ENCODE measurements at regions not wholly inside any gene's neighbourhood (a gene's known extent, or its start where the extent isn't known, plus 50 kb on each side); places are given as distances from the start of the nearest gene placed in this dataset.

DNA sequence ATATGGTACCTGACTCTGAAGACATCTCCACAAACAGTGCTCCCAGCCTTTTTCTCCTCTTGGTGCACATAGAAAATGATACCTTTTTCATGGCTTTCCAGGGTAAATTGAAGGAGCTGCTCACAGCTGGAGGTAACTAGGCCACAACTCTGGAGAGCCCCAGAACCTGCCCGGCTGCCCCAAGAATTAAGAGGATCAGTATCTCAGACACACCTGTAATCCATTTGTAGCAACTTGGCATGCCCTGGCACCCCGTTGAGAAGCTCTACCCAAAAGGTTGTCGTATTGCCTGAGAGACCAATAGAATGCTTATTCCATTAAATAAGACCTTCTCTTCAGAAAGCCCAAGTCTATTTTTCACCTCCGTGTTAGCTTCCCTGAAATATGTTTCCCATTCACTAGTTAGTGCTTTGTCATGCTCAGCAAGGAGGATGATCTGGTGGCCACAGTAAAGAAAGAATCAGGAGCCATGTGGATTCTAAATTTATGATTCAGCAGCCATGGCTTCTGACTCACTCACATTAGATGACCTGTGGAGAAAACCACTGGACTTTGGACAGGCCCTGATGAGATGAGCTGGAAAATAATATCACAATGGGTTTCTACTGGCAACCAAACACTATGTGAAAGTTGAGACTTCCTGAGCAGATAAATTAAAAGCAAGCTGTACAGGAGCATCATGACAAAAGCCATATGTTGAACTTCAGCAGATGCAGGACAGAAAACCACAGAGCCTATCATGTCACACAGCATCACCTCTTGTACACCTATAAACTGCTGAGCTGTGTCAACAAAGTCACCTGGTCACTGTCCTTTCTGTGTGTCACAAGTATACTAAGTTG, 253.3 kb upstream of the OSR1 start:
- intact Hi-C loops (cut with DNase I) = no loop called here
- TF ChIP-seq, protein P1, sequence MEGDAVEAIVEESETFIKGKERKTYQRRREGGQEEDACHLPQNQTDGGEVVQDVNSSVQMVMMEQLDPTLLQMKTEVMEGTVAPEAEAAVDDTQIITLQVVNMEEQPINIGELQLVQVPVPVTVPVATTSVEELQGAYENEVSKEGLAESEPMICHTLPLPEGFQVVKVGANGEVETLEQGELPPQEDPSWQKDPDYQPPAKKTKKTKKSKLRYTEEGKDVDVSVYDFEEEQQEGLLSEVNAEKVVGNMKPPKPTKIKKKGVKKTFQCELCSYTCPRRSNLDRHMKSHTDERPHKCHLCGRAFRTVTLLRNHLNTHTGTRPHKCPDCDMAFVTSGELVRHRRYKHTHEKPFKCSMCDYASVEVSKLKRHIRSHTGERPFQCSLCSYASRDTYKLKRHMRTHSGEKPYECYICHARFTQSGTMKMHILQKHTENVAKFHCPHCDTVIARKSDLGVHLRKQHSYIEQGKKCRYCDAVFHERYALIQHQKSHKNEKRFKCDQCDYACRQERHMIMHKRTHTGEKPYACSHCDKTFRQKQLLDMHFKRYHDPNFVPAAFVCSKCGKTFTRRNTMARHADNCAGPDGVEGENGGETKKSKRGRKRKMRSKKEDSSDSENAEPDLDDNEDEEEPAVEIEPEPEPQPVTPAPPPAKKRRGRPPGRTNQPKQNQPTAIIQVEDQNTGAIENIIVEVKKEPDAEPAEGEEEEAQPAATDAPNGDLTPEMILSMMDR (IDR thresholded peaks at IDR 0.05) = no peak
- no peak for TF ChIP-seq POLR2A (IDR thresholded peaks at IDR 0.05)
- H3K27ac ChIP-seq = no peak overlapping the region
- H3K36me3 ChIP-seq (replicated peaks in 1 of 2) = no peaks in the 10 kb centered on the region
- no peak for DNase-seq
- H3K9me3 ChIP-seq (replicated peaks in 1 of 3) = no peaks in the 10 kb centered on the region
- no peaks in the 10 kb centered on the region for H3K4me1 ChIP-seq (replicated peaks in 1 of 2)
- no peak overlapping the region for H3K4me3 ChIP-seq
- WGBS, 4 donors = 84 to 90% (median 89%) methylated on average over 3 to 4 of the region's 4 CpGs
- H3K27me3 ChIP-seq = no peaks in the 10 kb centered on the region

DNA sequence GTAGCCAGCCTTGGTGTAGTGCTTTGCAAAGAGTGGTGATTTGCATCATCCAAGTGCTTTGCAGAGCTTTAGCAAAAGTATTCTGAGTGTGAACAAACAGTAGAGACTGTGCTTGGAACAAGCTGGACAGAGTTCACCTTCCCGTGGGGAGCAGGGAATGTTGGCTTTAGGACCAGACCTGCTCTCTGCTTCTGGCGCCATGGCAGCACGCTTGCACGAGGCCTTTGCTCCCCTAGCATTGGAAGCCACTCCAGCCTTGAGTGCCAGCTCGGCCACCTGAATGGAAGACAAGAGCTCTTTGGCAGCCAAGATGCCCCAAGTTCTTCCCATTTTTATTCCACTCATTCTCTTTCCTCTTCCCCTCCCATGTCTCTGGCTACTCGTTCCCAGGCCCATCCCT, 250.8 kb upstream of the OSR1 start:
- Histone ChIP-seq H3K27ac (no peak overlapping the region), H3K36me3 (replicated peaks in 1 of 2) (no peaks in the 10 kb centered on the region), H3K4me1 (replicated peaks in 1 of 2) (no peaks in the 10 kb centered on the region), H3K27me3 (no peaks in the 10 kb centered on the region), H3K4me3 (no peak overlapping the region), H3K9me3 (replicated peaks in 1 of 3) (no peaks in the 10 kb centered on the region)
- DNase-seq = no peak
- no peak for TF ChIP-seq POLR2A (IDR thresholded peaks at IDR 0.05)
- TF ChIP-seq, protein P1 (IDR thresholded peaks at IDR 0.05) = no peak
- WGBS, 4 donors = 61 to 86% (median 64%) methylated on average over 6 of the region's 6 CpGs
- intact Hi-C loops (cut with DNase I) = no loop called here

DNA sequence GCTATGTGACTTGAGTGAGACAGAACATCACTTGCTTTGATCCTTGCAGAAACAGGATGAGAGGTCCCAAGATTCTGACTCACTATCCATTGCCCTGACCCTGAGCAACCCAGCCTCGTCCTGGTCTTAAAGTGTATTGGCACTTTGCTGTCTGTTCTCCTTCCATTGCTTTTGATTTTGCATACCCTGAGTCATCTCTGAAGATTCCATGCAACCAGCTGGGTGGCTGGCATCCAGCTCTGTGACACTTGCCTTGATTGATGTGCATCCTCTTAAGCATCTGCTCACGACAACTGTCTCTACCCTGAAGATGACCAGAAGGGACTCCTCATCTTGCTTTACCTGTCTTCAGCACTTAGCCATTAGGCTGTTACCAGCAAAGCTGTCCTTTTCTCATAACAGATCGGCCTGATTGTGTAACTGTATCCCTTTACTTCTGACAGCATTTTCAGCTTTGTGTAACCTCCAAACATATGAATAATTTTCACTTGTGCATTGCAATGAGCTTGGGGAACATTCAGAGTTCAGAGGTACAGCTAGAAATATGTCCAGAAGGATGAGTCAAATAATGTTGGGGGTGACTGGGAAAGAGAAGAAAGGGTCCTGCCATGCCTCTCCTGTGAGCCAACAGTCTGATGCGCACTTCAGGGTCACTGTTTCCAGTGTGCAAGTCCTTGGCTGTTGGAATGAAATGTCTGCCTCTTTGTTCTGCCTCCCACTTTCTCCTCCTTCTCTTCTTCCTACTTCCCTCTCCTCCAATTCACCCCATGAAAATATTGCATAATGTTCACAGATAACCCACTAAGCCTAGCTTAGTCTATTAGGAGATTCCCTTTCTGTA, 249.7 kb upstream of the OSR1 start:
- TF ChIP-seq POLR2A (IDR thresholded peaks at IDR 0.05) = no peak
- TF ChIP-seq, protein P1 (IDR thresholded peaks at IDR 0.05) = no peak
- H3K9me3 ChIP-seq (replicated peaks in 1 of 3) = no peaks in the 10 kb centered on the region
- H3K27me3 ChIP-seq = no peaks in the 10 kb centered on the region
- no peak overlapping the region for H3K4me3 ChIP-seq
- WGBS, 4 donors = 26 to 50% (median 34%) methylated on average over 4 of the region's 4 CpGs
- intact Hi-C loops (cut with DNase I) = no loop called here
- no peaks in the 10 kb centered on the region for H3K36me3 ChIP-seq (replicated peaks in 1 of 2)
- H3K27ac ChIP-seq = peak overlapping the region in 1 of 5 donors; percentile 30
- H3K4me1 ChIP-seq (replicated peaks in 1 of 2) = no peaks in the 10 kb centered on the region
- DNase-seq = peak in 6 of 7 donors; percentile 24 to 68 (median 29)

DNA sequence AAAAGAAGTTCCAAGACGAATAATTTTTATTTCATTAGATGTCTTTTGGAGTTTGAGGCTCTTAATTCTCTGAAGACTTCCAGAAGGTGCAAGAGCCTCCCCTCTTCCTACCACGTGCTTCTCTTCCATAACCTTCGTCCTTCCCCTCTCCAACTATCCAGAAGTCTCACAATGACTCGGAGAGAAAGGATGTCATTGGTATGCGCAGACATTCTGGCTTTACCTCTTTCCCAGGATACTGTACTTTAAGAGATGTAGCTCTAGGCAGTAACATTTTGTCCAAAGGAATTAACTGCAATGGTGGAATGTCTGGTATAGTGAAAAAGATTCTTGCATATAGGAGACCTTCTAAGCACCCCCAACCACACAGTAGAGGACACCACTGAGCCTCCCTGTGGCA, 249.0 kb upstream of the OSR1 start:
- TF ChIP-seq POLR2A (IDR thresholded peaks at IDR 0.05) = no peak
- TF ChIP-seq, protein P1 (IDR thresholded peaks at IDR 0.05) = no peak
- Histone ChIP-seq H3K27me3 (no peaks in the 10 kb centered on the region), H3K4me1 (replicated peaks in 1 of 2) (no peaks in the 10 kb centered on the region), H3K27ac (no peak overlapping the region), H3K4me3 (no peak overlapping the region), H3K36me3 (replicated peaks in 1 of 2) (no peaks in the 10 kb centered on the region), H3K9me3 (replicated peaks in 1 of 3) (no peaks in the 10 kb centered on the region)
- WGBS, 4 donors = 72 to 82% (median 77%) methylated on average over 5 of the region's 5 CpGs
- intact Hi-C loops (cut with DNase I) = no loop called here
- no peak for DNase-seq

All from adrenal gland (tissue), 9 donors.